Prostate gland (tissue), 2 donors: ENCODE measurements at regions not wholly inside any gene's neighbourhood (a gene's known extent, or its start where the extent isn't known, plus 50 kb on each side); places are given as distances from the start of the nearest gene placed in this dataset.
A peak's percentile ranks its signal among the peaks of the same experiment; 100 is the strongest.

ENCODE experiments used
- DNase-seq: peaks from one replicate; pipeline ENCODE4 v3.0.0-alpha.2; 2019; ENCODE audit warnings: low spot score
- H3K27ac ChIP-seq, 2 donors: fragments of 200-600 bp; sonication (generic); 2 replicates each; pipeline ENCODE4 v1.5.1; 2017 to 2019
- H3K27me3 ChIP-seq: fragments of 200-600 bp; sonication (generic); replicated peaks from 2 replicates; pipeline ENCODE4 v1.5.1; 2019; ENCODE audit not compliant: insufficient read depth
- H3K36me3 ChIP-seq, 2 donors: fragments of 200-600 bp; sonication (generic); 1 replicate in 1 of 2; 2 replicates in 1 of 2; pipeline versions ENCODE4 v1.5.1 to v1.8.1; 2017 to 2019
- H3K4me1 ChIP-seq: fragments of 200-600 bp; sonication (generic); replicated peaks from 2 replicates; pipeline ENCODE4 v1.5.1; 2019
- H3K4me3 ChIP-seq, 2 donors: fragments of 200-600 bp; sonication (generic); 2 replicates each; pipeline ENCODE4 v1.5.1; 2017 to 2019
- H3K9me3 ChIP-seq: fragments of 200-600 bp; sonication (generic); 2 replicates; pipeline ENCODE4 v1.5.1; 2017
- CTCF ChIP-seq, 4 experiments: fragments of 200-600 bp in 2 of 4; fragments of 450-650 bp in 2 of 4; sonication (generic) in 2 of 4; IDR thresholded peaks; 1 replicate in 3 of 4; 2 replicates in 1 of 4; pipeline ENCODE4 v1.5.1; 2016 to 2019; ENCODE audit warnings: antibody characterized with exemption in 4 of 4, mild to moderate bottlenecking in 2 of 4, moderate library complexity in 2 of 4
- POLR2A ChIP-seq: fragments of 450-650 bp; IDR thresholded peaks from one replicate; pipeline ENCODE4 v1.6.1; 2016; ENCODE audit warnings: antibody characterized with exemption, mild to moderate bottlenecking
- POLR2AphosphoS5 ChIP-seq: sonication (generic); formaldehyde crosslinking; IDR thresholded peaks from one replicate; pipeline ENCODE4 v1.6.1; 2017; ENCODE audit warnings: antibody characterized with exemption
- WGBS: methylation state at CpG from one replicate; pipeline ENCODE4 v1.1.5; 2018; 5-methylcytosine and 5-hydroxymethylcytosine counted together
- intact Hi-C: fragments of 100-400 bp; cut with DNase I; formaldehyde crosslinking; loops from one replicate; pipeline ENCODE4 v1.14.2; 2022

GRCh38 chr13:105908586-105908985 is 626.9 kb downstream of the EFNB2 start:
- WGBS = 85% methylated on average over 9 of the region's 9 CpGs
- Histone ChIP-seq H3K9me3 (no peaks in the 10 kb centered on the region), H3K4me1 (no peaks in the 10 kb centered on the region), H3K27ac (no peak overlapping the region), H3K27me3 (no peaks in the 10 kb centered on the region), H3K36me3 (no peaks in the 10 kb centered on the region), H3K4me3 (no peak overlapping the region)
- TF ChIP-seq CTCF (IDR thresholded peaks at IDR 0.05) (no peak), POLR2AphosphoS5 (no peak), POLR2A (no peak)
- intact Hi-C loops = no loop called here
- no peak for DNase-seq

DNA sequence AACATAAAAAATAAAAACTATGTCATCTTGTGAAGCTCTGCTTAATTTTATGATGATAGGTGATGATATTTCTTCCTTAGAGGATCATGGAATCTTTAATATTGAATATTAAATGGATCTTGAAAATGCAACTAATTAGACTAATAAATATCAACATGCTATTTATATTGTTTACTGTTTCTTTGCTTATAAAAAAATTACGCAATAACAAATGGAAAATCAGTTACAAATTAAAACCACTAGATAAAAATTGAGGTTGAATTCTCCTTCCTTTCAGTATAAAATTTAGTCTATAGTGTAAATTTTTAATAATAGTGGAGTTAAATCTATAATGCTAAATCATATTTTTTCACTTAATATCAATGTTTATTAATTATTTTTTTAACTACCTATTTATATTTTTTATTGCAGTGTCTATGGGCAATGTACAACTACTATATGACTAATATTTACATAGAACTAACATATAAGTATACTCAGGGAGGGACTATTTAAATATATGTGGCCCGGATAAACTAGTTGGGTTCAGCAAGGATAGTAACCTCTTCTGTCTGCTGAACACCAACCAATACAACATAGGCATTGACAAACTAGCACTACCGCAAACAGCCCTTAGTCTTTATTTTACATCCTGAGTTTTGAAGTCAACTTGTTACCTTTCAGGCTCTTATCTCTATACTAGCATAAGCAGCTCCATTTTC is 628.0 kb downstream of the EFNB2 start:
- Histone ChIP-seq H3K27me3 (no peaks in the 10 kb centered on the region), H3K9me3 (no peaks in the 10 kb centered on the region), H3K27ac (no peak overlapping the region), H3K4me3 (no peak overlapping the region), H3K36me3 (no peaks in the 10 kb centered on the region), H3K4me1 (no peaks in the 10 kb centered on the region)
- DNase-seq = no peak
- 90% methylated on average over 3 of the region's 3 CpGs for WGBS
- intact Hi-C loops = no loop called here
- no peak for TF ChIP-seq CTCF (IDR thresholded peaks at IDR 0.05)
- TF ChIP-seq POLR2AphosphoS5 = no peak
- TF ChIP-seq POLR2A = no peak

- 81% methylated on average over 5 of the region's 5 CpGs for WGBS
- Histone ChIP-seq H3K27ac (no peak overlapping the region), H3K4me3 (no peak overlapping the region), H3K4me1 (no peaks in the 10 kb centered on the region), H3K36me3 (no peaks in the 10 kb centered on the region), H3K27me3 (no peaks in the 10 kb centered on the region), H3K9me3 (no peaks in the 10 kb centered on the region)
- no peak for DNase-seq
- intact Hi-C loops = no loop called here
- TF ChIP-seq POLR2AphosphoS5 (no peak), POLR2A (no peak), CTCF (IDR thresholded peaks at IDR 0.05) (no peak)
These were observed 628.7 kb downstream of the EFNB2 start for GRCh38 chr13:105906746-105907145.

GRCh38 chr13:105904034-105904742 is 631.3 kb downstream of the EFNB2 start:
- H3K4me3 ChIP-seq = no peak overlapping the region
- 42% methylated on average over 9 of the region's 9 CpGs for WGBS
- intact Hi-C loops = no loop called here
- no peak for TF ChIP-seq POLR2AphosphoS5
- no peak for TF ChIP-seq CTCF (IDR thresholded peaks at IDR 0.05)
- no peak for TF ChIP-seq POLR2A
- H3K27ac ChIP-seq = peak overlapping the region in 1 of 2 donors; percentile 28
- H3K36me3 ChIP-seq = no peaks in the 10 kb centered on the region
- DNase-seq = peak; percentile 30
- no peaks in the 10 kb centered on the region for H3K27me3 ChIP-seq
- H3K9me3 ChIP-seq = no peaks in the 10 kb centered on the region
- no peaks in the 10 kb centered on the region for H3K4me1 ChIP-seq

DNA sequence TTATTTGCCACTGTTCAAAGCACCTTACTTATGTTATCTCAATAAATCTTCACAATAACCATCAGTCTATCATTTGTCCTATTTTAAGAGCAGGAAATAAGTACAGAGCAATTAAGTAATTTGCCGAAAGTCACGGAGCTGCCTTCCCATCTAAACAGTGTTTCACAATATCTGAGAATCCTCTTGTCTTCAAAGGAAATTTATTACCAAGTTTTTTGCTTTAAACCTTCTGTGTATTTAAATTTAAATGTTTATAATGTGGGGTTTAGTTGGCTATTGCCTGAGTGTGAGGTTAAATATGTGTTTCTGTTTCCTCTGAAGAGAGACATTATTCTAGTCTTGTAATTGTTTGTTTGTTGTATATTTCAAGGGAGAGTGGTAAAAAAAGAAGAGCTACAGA is 633.1 kb downstream of the EFNB2 start:
- Histone ChIP-seq H3K4me3 (no peak overlapping the region), H3K4me1 (no peaks in the 10 kb centered on the region), H3K9me3 (no peaks in the 10 kb centered on the region), H3K36me3 (no peaks in the 10 kb centered on the region), H3K27ac (no peak overlapping the region), H3K27me3 (no peaks in the 10 kb centered on the region)
- no peak for TF ChIP-seq POLR2A
- TF ChIP-seq POLR2AphosphoS5 = no peak
- no peak for TF ChIP-seq CTCF (IDR thresholded peaks at IDR 0.05)
- no peak for DNase-seq
- 80% methylated on average over 2 of the region's 2 CpGs for WGBS
- intact Hi-C loops = no loop called here
